ENCODE measurements at regions not wholly inside any gene's neighbourhood (a gene's known extent, or its start where the extent isn't known, plus 50 kb on each side); places are given as distances from the start of the nearest gene placed in this dataset.

DNA sequence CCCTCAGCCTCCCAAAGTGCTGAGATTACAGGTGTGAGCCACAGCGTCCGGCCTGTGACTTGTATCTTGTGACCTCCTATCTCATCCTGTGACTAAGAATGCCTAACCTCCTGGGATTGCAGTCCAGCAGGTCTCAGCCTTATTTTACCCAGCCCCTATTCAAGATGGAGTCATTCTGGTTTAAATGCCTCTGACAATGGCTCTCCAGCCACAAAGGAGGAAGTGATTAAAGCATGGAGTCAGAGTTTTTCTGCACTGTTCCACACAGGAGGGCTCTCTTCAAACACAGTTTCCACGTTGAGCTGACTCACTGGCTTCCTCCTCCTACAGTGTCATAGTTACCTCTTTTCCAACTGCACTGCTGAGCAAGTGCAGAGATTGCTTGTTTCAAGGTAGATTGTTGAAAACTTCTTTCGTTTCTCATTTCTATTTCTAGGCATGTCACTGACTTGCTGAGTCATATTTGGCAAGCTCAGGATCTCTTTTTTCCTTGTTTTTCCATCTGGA is 383.8 kb downstream of the PCNX1 start (continued):
- TF ChIP-seq, protein P1, sequence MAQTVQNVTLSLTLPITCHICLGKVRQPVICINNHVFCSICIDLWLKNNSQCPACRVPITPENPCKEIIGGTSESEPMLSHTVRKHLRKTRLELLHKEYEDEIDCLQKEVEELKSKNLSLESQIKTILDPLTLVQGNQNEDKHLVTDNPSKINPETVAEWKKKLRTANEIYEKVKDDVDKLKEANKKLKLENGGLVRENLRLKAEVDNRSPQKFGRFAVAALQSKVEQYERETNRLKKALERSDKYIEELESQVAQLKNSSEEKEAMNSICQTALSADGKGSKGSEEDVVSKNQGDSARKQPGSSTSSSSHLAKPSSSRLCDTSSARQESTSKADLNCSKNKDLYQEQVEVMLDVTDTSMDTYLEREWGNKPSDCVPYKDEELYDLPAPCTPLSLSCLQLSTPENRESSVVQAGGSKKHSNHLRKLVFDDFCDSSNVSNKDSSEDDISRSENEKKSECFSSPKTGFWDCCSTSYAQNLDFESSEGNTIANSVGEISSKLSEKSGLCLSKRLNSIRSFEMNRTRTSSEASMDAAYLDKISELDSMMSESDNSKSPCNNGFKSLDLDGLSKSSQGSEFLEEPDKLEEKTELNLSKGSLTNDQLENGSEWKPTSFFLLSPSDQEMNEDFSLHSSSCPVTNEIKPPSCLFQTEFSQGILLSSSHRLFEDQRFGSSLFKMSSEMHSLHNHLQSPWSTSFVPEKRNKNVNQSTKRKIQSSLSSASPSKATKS (CRISPR knock-in tag; IDR thresholded peaks at IDR 0.05), result no peak
- TF ChIP-seq KDM5B (IDR thresholded peaks at IDR 0.05; ENCODE audit: insufficient replicate concordance, low read depth, low read length), result no peak
- TF ChIP-seq ZNF668 (CRISPR knock-in tag; IDR thresholded peaks at IDR 0.05), result no peak
- TF ChIP-seq, protein P2, sequence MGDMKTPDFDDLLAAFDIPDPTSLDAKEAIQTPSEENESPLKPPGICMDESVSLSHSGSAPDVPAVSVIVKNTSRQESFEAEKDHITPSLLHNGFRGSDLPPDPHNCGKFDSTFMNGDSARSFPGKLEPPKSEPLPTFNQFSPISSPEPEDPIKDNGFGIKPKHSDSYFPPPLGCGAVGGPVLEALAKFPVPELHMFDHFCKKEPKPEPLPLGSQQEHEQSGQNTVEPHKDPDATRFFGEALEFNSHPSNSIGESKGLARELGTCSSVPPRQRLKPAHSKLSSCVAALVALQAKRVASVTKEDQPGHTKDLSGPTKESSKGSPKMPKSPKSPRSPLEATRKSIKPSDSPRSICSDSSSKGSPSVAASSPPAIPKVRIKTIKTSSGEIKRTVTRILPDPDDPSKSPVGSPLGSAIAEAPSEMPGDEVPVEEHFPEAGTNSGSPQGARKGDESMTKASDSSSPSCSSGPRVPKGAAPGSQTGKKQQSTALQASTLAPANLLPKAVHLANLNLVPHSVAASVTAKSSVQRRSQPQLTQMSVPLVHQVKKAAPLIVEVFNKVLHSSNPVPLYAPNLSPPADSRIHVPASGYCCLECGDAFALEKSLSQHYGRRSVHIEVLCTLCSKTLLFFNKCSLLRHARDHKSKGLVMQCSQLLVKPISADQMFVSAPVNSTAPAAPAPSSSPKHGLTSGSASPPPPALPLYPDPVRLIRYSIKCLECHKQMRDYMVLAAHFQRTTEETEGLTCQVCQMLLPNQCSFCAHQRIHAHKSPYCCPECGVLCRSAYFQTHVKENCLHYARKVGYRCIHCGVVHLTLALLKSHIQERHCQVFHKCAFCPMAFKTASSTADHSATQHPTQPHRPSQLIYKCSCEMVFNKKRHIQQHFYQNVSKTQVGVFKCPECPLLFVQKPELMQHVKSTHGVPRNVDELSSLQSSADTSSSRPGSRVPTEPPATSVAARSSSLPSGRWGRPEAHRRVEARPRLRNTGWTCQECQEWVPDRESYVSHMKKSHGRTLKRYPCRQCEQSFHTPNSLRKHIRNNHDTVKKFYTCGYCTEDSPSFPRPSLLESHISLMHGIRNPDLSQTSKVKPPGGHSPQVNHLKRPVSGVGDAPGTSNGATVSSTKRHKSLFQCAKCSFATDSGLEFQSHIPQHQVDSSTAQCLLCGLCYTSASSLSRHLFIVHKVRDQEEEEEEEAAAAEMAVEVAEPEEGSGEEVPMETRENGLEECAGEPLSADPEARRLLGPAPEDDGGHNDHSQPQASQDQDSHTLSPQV (IDR thresholded peaks at IDR 0.05), result peak; percentile 43; the same call in 1 of the 2 replicates
- peak; percentile 69; the same call in 1 of the 2 replicates for TF ChIP-seq SPI1 (IDR thresholded peaks at IDR 0.05; ENCODE audit: borderline replicate concordance, low read depth, low read length)
- TF ChIP-seq NFXL1 (CRISPR knock-in tag; IDR thresholded peaks at IDR 0.05), result no peak
- no peak for TF ChIP-seq SIX5 (IDR thresholded peaks at IDR 0.05; ENCODE audit: borderline replicate concordance in 1 of 2, insufficient read depth in 1 of 2, low read depth in 1 of 2, low read length in 2 of 2)
- TF ChIP-seq LCOR (CRISPR knock-in tag; IDR thresholded peaks at IDR 0.05), result no peak
- no peak for TF ChIP-seq NRF1 (conservative IDR thresholded peaks at IDR 0.05 in 1 of 2, IDR thresholded peaks at IDR 0.05 in 1 of 2)
- no peak for TF ChIP-seq ZC3H11A (IDR thresholded peaks at IDR 0.05; ENCODE audit: low read depth, low read length)

Data from K562 (cell line).